Activated CD8-positive, alpha-beta memory T cell treated with anti-CD3 and anti-CD28 coated beads, Interleukin-2, amount 10 ng/mL, durations not matched to agents 7 days and 5 days (primary cell): ENCODE measurements at regions not wholly inside any gene's neighbourhood (a gene's known extent, or its start where the extent isn't known, plus 50 kb on each side); places are given as distances from the start of the nearest gene placed in this dataset.

ENCODE experiments used
- ATAC-seq: fragments of 150-1000 bp; cut with Tn5 transposase; one replicate; pipeline ENCODE4 v1.10.0; 2021; ENCODE audit warnings: moderate library complexity
- CTCF ChIA-PET: fragments of 350-600 bp; sonication (Branson Sonifier 250); formaldehyde crosslinking; loops from one replicate; lab custom pipeline; 2021; ENCODE audit warnings: antibody characterized with exemption; lab: Charles Lee
- DNase-seq: peaks from one replicate; pipeline ENCODE4 v3.0.0-alpha.2; 2020
- H3K27ac Mint-ChIP-seq: one replicate; pipeline ENCODE4 v1.8.0; 2021; ENCODE audit warnings: mild to moderate bottlenecking, mixed read lengths
- H3K27me3 Mint-ChIP-seq: one replicate; pipeline ENCODE4 v1.8.0; 2021; ENCODE audit warnings: mixed read lengths
- H3K36me3 Mint-ChIP-seq: one replicate; pipeline ENCODE4 v1.8.0; 2021; ENCODE audit warnings: mild to moderate bottlenecking, mixed read lengths
- H3K4me1 Mint-ChIP-seq: one replicate; pipeline ENCODE4 v1.8.0; 2021; ENCODE audit warnings: mixed read lengths
- H3K4me3 Mint-ChIP-seq: one replicate; pipeline ENCODE4 v1.8.0; 2021; ENCODE audit warnings: mild to moderate bottlenecking, moderate library complexity, mixed read lengths
- H3K9me3 Mint-ChIP-seq: one replicate; pipeline ENCODE4 v1.8.0; 2022; ENCODE audit warnings: low read depth, mixed read lengths

GRCh38 chr20:11270566-11270965, 596.8 kb upstream of the JAG1 start:
- no peak overlapping the region for H3K27ac Mint-ChIP-seq
- H3K27me3 Mint-ChIP-seq: no peaks in the 10 kb centered on the region
- H3K4me1 Mint-ChIP-seq: no peaks in the 10 kb centered on the region
- no peaks in the 10 kb centered on the region for H3K9me3 Mint-ChIP-seq
- ATAC-seq (no peak), DNase-seq (no peak)
- CTCF ChIA-PET: no interaction called here
- H3K36me3 Mint-ChIP-seq: no peaks in the 10 kb centered on the region
- no peak overlapping the region for H3K4me3 Mint-ChIP-seq

- CTCF ChIA-PET: no interaction called here
Measured at GRCh38 chr20:11271319-11271718, 597.5 kb upstream of the JAG1 start.

GRCh38 chr20:11271920-11272594, 598.3 kb upstream of the JAG1 start:
- Mint-ChIP-seq H3K27ac (no peak overlapping the region), H3K36me3 (no peaks in the 10 kb centered on the region), H3K4me1 (no peaks in the 10 kb centered on the region), H3K27me3 (no peaks in the 10 kb centered on the region), H3K4me3 (no peak overlapping the region), H3K9me3 (no peaks in the 10 kb centered on the region)
- DNase-seq (no peak), ATAC-seq (no peak)
- CTCF ChIA-PET: no interaction called here

More at GRCh38 chr20:11271319-11271718, 597.5 kb upstream of the JAG1 start:
- ATAC-seq (no peak), DNase-seq (no peak)
- no peaks in the 10 kb centered on the region for H3K9me3 Mint-ChIP-seq
- no peak overlapping the region for H3K4me3 Mint-ChIP-seq
- no peaks in the 10 kb centered on the region for H3K4me1 Mint-ChIP-seq
- H3K27ac Mint-ChIP-seq: no peak overlapping the region
- no peaks in the 10 kb centered on the region for H3K27me3 Mint-ChIP-seq
- H3K36me3 Mint-ChIP-seq: no peaks in the 10 kb centered on the region

GRCh38 chr20:11274141-11274594, 600.4 kb upstream of the JAG1 start:
- Mint-ChIP-seq H3K36me3 (no peaks in the 10 kb centered on the region), H3K27ac (no peak overlapping the region), H3K4me3 (no peak overlapping the region), H3K27me3 (no peaks in the 10 kb centered on the region), H3K4me1 (no peaks in the 10 kb centered on the region), H3K9me3 (no peaks in the 10 kb centered on the region)
- ATAC-seq: no peak
- CTCF ChIA-PET: no interaction called here
- DNase-seq: no peak

GRCh38 chr20:11275740-11276139, 601.9 kb upstream of the JAG1 start:
- Mint-ChIP-seq H3K27me3 (no peaks in the 10 kb centered on the region), H3K27ac (no peak overlapping the region), H3K9me3 (no peaks in the 10 kb centered on the region), H3K4me3 (no peak overlapping the region), H3K36me3 (no peaks in the 10 kb centered on the region), H3K4me1 (no peaks in the 10 kb centered on the region)
- DNase-seq (no peak), ATAC-seq (no peak)
- CTCF ChIA-PET: no interaction called here

- H3K27ac Mint-ChIP-seq: no peak overlapping the region
- CTCF ChIA-PET: no interaction called here
- no peaks in the 10 kb centered on the region for H3K36me3 Mint-ChIP-seq
- ATAC-seq (no peak), DNase-seq (no peak)
- no peak overlapping the region for H3K4me3 Mint-ChIP-seq
- no peaks in the 10 kb centered on the region for H3K4me1 Mint-ChIP-seq
- no peaks in the 10 kb centered on the region for H3K27me3 Mint-ChIP-seq
- H3K9me3 Mint-ChIP-seq: no peaks in the 10 kb centered on the region
Measured at GRCh38 chr20:11277170-11277569, 603.4 kb upstream of the JAG1 start.

- Mint-ChIP-seq H3K36me3 (no peaks in the 10 kb centered on the region), H3K4me1 (no peaks in the 10 kb centered on the region), H3K9me3 (no peaks in the 10 kb centered on the region), H3K27me3 (no peaks in the 10 kb centered on the region), H3K4me3 (no peak overlapping the region), H3K27ac (no peak overlapping the region)
- ATAC-seq (no peak), DNase-seq (no peak)
- CTCF ChIA-PET: no interaction called here
Measured at GRCh38 chr20:11277858-11278257, 604.1 kb upstream of the JAG1 start.

- H3K27ac Mint-ChIP-seq: no peak overlapping the region
- no peaks in the 10 kb centered on the region for H3K9me3 Mint-ChIP-seq
- no peak overlapping the region for H3K4me3 Mint-ChIP-seq
- no peak for ATAC-seq
- no peaks in the 10 kb centered on the region for H3K4me1 Mint-ChIP-seq
- no peaks in the 10 kb centered on the region for H3K36me3 Mint-ChIP-seq
- DNase-seq: no peak
- CTCF ChIA-PET: no interaction called here
- no peaks in the 10 kb centered on the region for H3K27me3 Mint-ChIP-seq
Measured at GRCh38 chr20:11278461-11278860, 604.7 kb upstream of the JAG1 start.

GRCh38 chr20:11281240-11281639, 607.4 kb upstream of the JAG1 start:
- H3K9me3 Mint-ChIP-seq: no peaks in the 10 kb centered on the region
- DNase-seq: no peak
- no peaks in the 10 kb centered on the region for H3K27me3 Mint-ChIP-seq
- no peak for ATAC-seq
- no peak overlapping the region for H3K4me3 Mint-ChIP-seq
- no peak overlapping the region for H3K27ac Mint-ChIP-seq
- no peaks in the 10 kb centered on the region for H3K4me1 Mint-ChIP-seq
- no peaks in the 10 kb centered on the region for H3K36me3 Mint-ChIP-seq
- CTCF ChIA-PET: no interaction called here

- Mint-ChIP-seq H3K4me1 (no peaks in the 10 kb centered on the region), H3K4me3 (no peak overlapping the region), H3K9me3 (no peaks in the 10 kb centered on the region), H3K36me3 (no peaks in the 10 kb centered on the region), H3K27ac (no peak overlapping the region), H3K27me3 (no peaks in the 10 kb centered on the region)
- no peak for DNase-seq
- CTCF ChIA-PET: no interaction called here
- no peak for ATAC-seq
Measured at GRCh38 chr20:11281768-11282167, 608.0 kb upstream of the JAG1 start.

GRCh38 chr20:11287126-11287525, 613.3 kb upstream of the JAG1 start:
- Mint-ChIP-seq H3K4me1 (no peaks in the 10 kb centered on the region), H3K4me3 (no peak overlapping the region), H3K27me3 (no peaks in the 10 kb centered on the region), H3K36me3 (no peaks in the 10 kb centered on the region), H3K27ac (no peak overlapping the region), H3K9me3 (no peaks in the 10 kb centered on the region)
- CTCF ChIA-PET: no interaction called here
- ATAC-seq (no peak), DNase-seq (no peak)

GRCh38 chr20:11296221-11296620, 621.5 kb upstream of the BTBD3 start:
- Mint-ChIP-seq H3K27me3 (no peaks in the 10 kb centered on the region), H3K36me3 (no peaks in the 10 kb centered on the region), H3K27ac (no peak overlapping the region), H3K9me3 (peaks cover 3% of the 10 kb centered on the region), H3K4me3 (no peak overlapping the region), H3K4me1 (no peaks in the 10 kb centered on the region)
- no peak for DNase-seq
- CTCF ChIA-PET: no interaction called here
- no peak for ATAC-seq

GRCh38 chr20:11296951-11297350, 620.7 kb upstream of the BTBD3 start:
- H3K4me3 Mint-ChIP-seq: no peak overlapping the region
- H3K4me1 Mint-ChIP-seq: no peaks in the 10 kb centered on the region
- ATAC-seq (no peak), DNase-seq (no peak)
- peaks cover 3% of the 10 kb centered on the region for H3K9me3 Mint-ChIP-seq
- no peaks in the 10 kb centered on the region for H3K36me3 Mint-ChIP-seq
- H3K27ac Mint-ChIP-seq: no peak overlapping the region
- no peaks in the 10 kb centered on the region for H3K27me3 Mint-ChIP-seq
- CTCF ChIA-PET: no interaction called here

- Mint-ChIP-seq H3K27ac (no peak overlapping the region), H3K36me3 (no peaks in the 10 kb centered on the region), H3K4me1 (no peaks in the 10 kb centered on the region), H3K27me3 (no peaks in the 10 kb centered on the region), H3K4me3 (no peak overlapping the region), H3K9me3 (peaks cover 6% of the 10 kb centered on the region)
- CTCF ChIA-PET: no interaction called here
- ATAC-seq (no peak), DNase-seq (no peak)
Measured at GRCh38 chr20:11301699-11302098, 616.0 kb upstream of the BTBD3 start.

GRCh38 chr20:11302436-11302835, 615.3 kb upstream of the BTBD3 start:
- CTCF ChIA-PET: no interaction called here
- ATAC-seq (no peak), DNase-seq (no peak)
- Mint-ChIP-seq H3K9me3 (peaks cover 6% of the 10 kb centered on the region), H3K27me3 (no peaks in the 10 kb centered on the region), H3K4me3 (no peak overlapping the region), H3K27ac (no peak overlapping the region), H3K4me1 (no peaks in the 10 kb centered on the region), H3K36me3 (no peaks in the 10 kb centered on the region)
